Spleen (tissue), 11 donors: ENCODE measurements at regions not wholly inside any gene's neighbourhood (a gene's known extent, or its start where the extent isn't known, plus 50 kb on each side); places are given as distances from the start of the nearest gene placed in this dataset.

Source experiments
- DNase-seq: peaks from one replicate; pipeline ENCODE4 v3.0.0-alpha.2; 2020
- H3K27ac ChIP-seq, 8 donors: fragments of 200-600 bp; sonication (generic) in 7 of 8; 1 replicate in 4 of 8; 2 replicates in 4 of 8; pipeline versions ENCODE4 v1.5.0 to v1.8.0; 2016 to 2021; ENCODE audit warnings: inconsistent platforms in 4 of 8, mild to moderate bottlenecking in 4 of 8, moderate library complexity in 1 of 8
- H3K27me3 ChIP-seq, 7 donors: fragments of 200-600 bp; sonication (generic) in 6 of 7; replicated peaks in 1 of 7; 1 replicate in 4 of 7; 2 replicates in 3 of 7; pipeline versions ENCODE4 v1.5.0 to v1.8.0; 2016 to 2021; ENCODE audit warnings: inconsistent platforms in 3 of 7, mild to moderate bottlenecking in 1 of 7
- H3K36me3 ChIP-seq, 6 donors: fragments of 200-600 bp; sonication (generic) in 5 of 6; 1 replicate in 4 of 6; 2 replicates in 2 of 6; pipeline versions ENCODE4 v1.5.0 to v1.8.0; 2016 to 2021; ENCODE audit warnings: inconsistent platforms in 2 of 6
- H3K4me1 ChIP-seq, 6 donors: fragments of 200-600 bp; sonication (generic) in 5 of 6; 1 replicate in 3 of 6; 2 replicates in 3 of 6; pipeline versions ENCODE4 v1.5.0 to v1.8.0; 2016 to 2021; ENCODE audit warnings: inconsistent platforms in 3 of 6
- H3K4me3 ChIP-seq, 8 donors: fragments of 200-600 bp; sonication (generic) in 7 of 8; 1 replicate in 4 of 8; 2 replicates in 4 of 8; pipeline versions ENCODE4 v1.5.0 to v1.8.0; 2016 to 2021; ENCODE audit warnings: inconsistent platforms in 4 of 8, mild to moderate bottlenecking in 4 of 8, moderate library complexity in 2 of 8
- H3K9me3 ChIP-seq, 8 donors: fragments of 200-600 bp; sonication (generic) in 7 of 8; 1 replicate in 4 of 8; 2 replicates in 4 of 8; pipeline versions ENCODE4 v1.5.0 to v1.8.0; 2016 to 2021; ENCODE audit warnings: inconsistent platforms in 4 of 8
- POLR2A ChIP-seq, 3 donors: fragments of 450-650 bp; IDR thresholded peaks; one replicate each; pipeline ENCODE4 v1.5.1; 2017; ENCODE audit warnings: antibody characterized with exemption in 3 of 3, mild to moderate bottlenecking in 1 of 3
- POLR2AphosphoS5 ChIP-seq, 3 donors: sonication (generic); formaldehyde crosslinking; IDR thresholded peaks; one replicate each; pipeline ENCODE4 v1.5.1; 2017; ENCODE audit warnings: antibody characterized with exemption in 3 of 3
- WGBS, 5 donors: extraction: QIAGEN DNeasy Blood & Tissue Kit in 3 of 5; methylation state at CpG; one replicate each; pipeline versions ENCODE4 v1.1.5 to v1.1.7; 2013 to 2018; 5-methylcytosine and 5-hydroxymethylcytosine counted together
- intact Hi-C: fragments of 100-400 bp; cut with DNase I; formaldehyde crosslinking; loops from one replicate; pipeline ENCODE4 v1.15.0; 2023; ENCODE audit warnings: low total_unique reads
- TF ChIP-seq, protein P1 (sequence below), 11 experiments: fragments of 200-600 bp in 7 of 11; fragments of 450-650 bp in 4 of 11; sonication (generic) in 4 of 11; IDR thresholded peaks in 8 of 11; conservative IDR thresholded peaks in 3 of 11; 1 replicate in 7 of 11; 2 replicates in 4 of 11; pipeline versions ENCODE4 v1.4.0 to v1.8.0; 2016 to 2021; ENCODE audit warnings: antibody characterized with exemption in 11 of 11, inconsistent platforms in 4 of 11, mild to moderate bottlenecking in 1 of 11
- donor health status: healthy with polysubstance abuse.
- donor health status: DM: no; HTN: no; CAD: no; lungs with moderate emphysema.
- donor health status: DM: no; HTN: no; CAD: no.
- donor health status: Bipolar disorder and iron deficiency.
- donor health status: healthy.
- donor health status: DM: no; HTN: no; CAD: no.
- donor health status: DM: yes; HTN: yes; CAD: no.

GRCh38 chr19:31152906-31153305 lies 196.3 kb downstream of the TSHZ3 start:
- intact Hi-C loops = no loop called here
- Histone ChIP-seq H3K27ac (no peak overlapping the region), H3K9me3 (peaks cover 0 to 4% (median 0%) of the 10 kb centered on the region in 8 donors), H3K4me3 (no peak overlapping the region), H3K36me3 (no peaks in the 10 kb centered on the region), H3K4me1 (no peaks in the 10 kb centered on the region), H3K27me3 (no peaks in the 10 kb centered on the region)
- DNase-seq = no peak
- WGBS, 5 donors = 88 to 96% (median 90%) methylated on average over 3 of the region's 3 CpGs
- TF ChIP-seq POLR2A (IDR thresholded peaks at IDR 0.05) (no peak), POLR2AphosphoS5 (IDR thresholded peaks at IDR 0.05) (no peak)
- TF ChIP-seq, protein P1, sequence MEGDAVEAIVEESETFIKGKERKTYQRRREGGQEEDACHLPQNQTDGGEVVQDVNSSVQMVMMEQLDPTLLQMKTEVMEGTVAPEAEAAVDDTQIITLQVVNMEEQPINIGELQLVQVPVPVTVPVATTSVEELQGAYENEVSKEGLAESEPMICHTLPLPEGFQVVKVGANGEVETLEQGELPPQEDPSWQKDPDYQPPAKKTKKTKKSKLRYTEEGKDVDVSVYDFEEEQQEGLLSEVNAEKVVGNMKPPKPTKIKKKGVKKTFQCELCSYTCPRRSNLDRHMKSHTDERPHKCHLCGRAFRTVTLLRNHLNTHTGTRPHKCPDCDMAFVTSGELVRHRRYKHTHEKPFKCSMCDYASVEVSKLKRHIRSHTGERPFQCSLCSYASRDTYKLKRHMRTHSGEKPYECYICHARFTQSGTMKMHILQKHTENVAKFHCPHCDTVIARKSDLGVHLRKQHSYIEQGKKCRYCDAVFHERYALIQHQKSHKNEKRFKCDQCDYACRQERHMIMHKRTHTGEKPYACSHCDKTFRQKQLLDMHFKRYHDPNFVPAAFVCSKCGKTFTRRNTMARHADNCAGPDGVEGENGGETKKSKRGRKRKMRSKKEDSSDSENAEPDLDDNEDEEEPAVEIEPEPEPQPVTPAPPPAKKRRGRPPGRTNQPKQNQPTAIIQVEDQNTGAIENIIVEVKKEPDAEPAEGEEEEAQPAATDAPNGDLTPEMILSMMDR (IDR thresholded peaks at IDR 0.05 in 8 of 11, conservative IDR thresholded peaks at IDR 0.05 in 3 of 11) = no peak

DNA sequence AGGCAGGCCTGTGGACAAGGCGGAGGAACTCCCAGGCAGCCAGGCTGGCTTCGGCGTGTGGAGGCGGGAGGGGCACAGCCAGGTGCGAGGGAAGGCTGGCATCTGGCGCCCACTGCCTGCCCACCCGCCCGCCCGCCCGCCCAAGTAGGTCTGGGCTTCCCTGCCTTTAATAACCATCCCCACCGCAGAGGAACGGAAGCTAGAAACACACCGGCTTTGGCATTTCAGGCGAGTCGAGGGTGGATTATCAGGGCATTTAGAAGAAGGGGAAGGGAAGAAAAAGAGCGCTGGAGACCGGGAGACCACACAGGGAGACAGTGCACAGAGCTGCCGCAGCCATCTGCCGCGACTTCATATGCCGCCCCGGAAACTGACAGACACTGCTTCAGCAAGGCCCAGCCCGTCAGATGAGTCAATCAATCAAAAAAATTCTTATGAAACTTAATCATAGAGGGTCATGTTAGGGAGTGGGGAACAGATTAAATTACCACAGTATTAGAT lies 199.7 kb downstream of the TSHZ3 start:
- no peaks in the 10 kb centered on the region for H3K36me3 ChIP-seq
- H3K4me3 ChIP-seq = no peak overlapping the region
- H3K27ac ChIP-seq = no peak overlapping the region
- 87 to 93% (median 90%) methylated on average over 23 of the region's 23 CpGs for WGBS, 5 donors
- H3K4me1 ChIP-seq = no peaks in the 10 kb centered on the region
- TF ChIP-seq POLR2A (IDR thresholded peaks at IDR 0.05) (no peak), POLR2AphosphoS5 (IDR thresholded peaks at IDR 0.05) (no peak)
- TF ChIP-seq, protein P1 (IDR thresholded peaks at IDR 0.05 in 8 of 11, conservative IDR thresholded peaks at IDR 0.05 in 3 of 11) = no peak
- no peaks in the 10 kb centered on the region for H3K27me3 ChIP-seq
- H3K9me3 ChIP-seq = no peaks in the 10 kb centered on the region
- intact Hi-C loops = no loop called here
- no peak for DNase-seq

GRCh38 chr19:31148671-31149070 lies 200.6 kb downstream of the TSHZ3 start:
- no peak overlapping the region for H3K4me3 ChIP-seq
- TF ChIP-seq POLR2AphosphoS5 (IDR thresholded peaks at IDR 0.05) (no peak), POLR2A (IDR thresholded peaks at IDR 0.05) (no peak)
- TF ChIP-seq, protein P1 (IDR thresholded peaks at IDR 0.05 in 8 of 11, conservative IDR thresholded peaks at IDR 0.05 in 3 of 11) = no peak
- intact Hi-C loops = no loop called here
- DNase-seq = no peak
- H3K9me3 ChIP-seq = no peaks in the 10 kb centered on the region
- no peaks in the 10 kb centered on the region for H3K36me3 ChIP-seq
- no peak overlapping the region for H3K27ac ChIP-seq
- H3K4me1 ChIP-seq = no peaks in the 10 kb centered on the region
- WGBS, 5 donors = 72 to 86% (median 74%) methylated on average over 4 of the region's 4 CpGs
- H3K27me3 ChIP-seq = no peaks in the 10 kb centered on the region

- H3K9me3 ChIP-seq = no peaks in the 10 kb centered on the region
- WGBS, 5 donors = 60 to 100% (median 92%) methylated on average over 1 to 2 of the region's 2 CpGs
- no peaks in the 10 kb centered on the region for H3K4me1 ChIP-seq
- intact Hi-C loops = no loop called here
- TF ChIP-seq POLR2A (IDR thresholded peaks at IDR 0.05) (no peak), POLR2AphosphoS5 (IDR thresholded peaks at IDR 0.05) (no peak)
- TF ChIP-seq, protein P1 (IDR thresholded peaks at IDR 0.05 in 8 of 11, conservative IDR thresholded peaks at IDR 0.05 in 3 of 11) = no peak
- no peaks in the 10 kb centered on the region for H3K36me3 ChIP-seq
- H3K4me3 ChIP-seq = no peak overlapping the region
- no peak overlapping the region for H3K27ac ChIP-seq
- no peaks in the 10 kb centered on the region for H3K27me3 ChIP-seq
- DNase-seq = no peak
Measured at GRCh38 chr19:31147234-31147633, 202.0 kb downstream of the TSHZ3 start.
